Ureter (tissue), 1 donor: ENCODE measurements at regions not wholly inside any gene's neighbourhood (a gene's known extent, or its start where the extent isn't known, plus 50 kb on each side); places are given as distances from the start of the nearest gene placed in this dataset.
"Not testable (repeated sequence)": the region's sequence is repeated elsewhere in the genome, so short reads cannot be mapped to it uniquely, and the experiment has no call there.

ENCODE experiments used
- DNase-seq: peaks from one replicate; pipeline ENCODE4 v3.0.0-alpha.2; 2020; ENCODE audit warnings: low spot score
- donor health status: DM: yes; HTN: yes; CAD: no.

- no peak for DNase-seq
Observed at GRCh38 chr3:125645616-125646015, 50.3 kb upstream of the OSBPL11 start.

GRCh38 chr3:125646581-125646980 lies 51.3 kb upstream of the OSBPL11 start:
- no peak for DNase-seq

DNA sequence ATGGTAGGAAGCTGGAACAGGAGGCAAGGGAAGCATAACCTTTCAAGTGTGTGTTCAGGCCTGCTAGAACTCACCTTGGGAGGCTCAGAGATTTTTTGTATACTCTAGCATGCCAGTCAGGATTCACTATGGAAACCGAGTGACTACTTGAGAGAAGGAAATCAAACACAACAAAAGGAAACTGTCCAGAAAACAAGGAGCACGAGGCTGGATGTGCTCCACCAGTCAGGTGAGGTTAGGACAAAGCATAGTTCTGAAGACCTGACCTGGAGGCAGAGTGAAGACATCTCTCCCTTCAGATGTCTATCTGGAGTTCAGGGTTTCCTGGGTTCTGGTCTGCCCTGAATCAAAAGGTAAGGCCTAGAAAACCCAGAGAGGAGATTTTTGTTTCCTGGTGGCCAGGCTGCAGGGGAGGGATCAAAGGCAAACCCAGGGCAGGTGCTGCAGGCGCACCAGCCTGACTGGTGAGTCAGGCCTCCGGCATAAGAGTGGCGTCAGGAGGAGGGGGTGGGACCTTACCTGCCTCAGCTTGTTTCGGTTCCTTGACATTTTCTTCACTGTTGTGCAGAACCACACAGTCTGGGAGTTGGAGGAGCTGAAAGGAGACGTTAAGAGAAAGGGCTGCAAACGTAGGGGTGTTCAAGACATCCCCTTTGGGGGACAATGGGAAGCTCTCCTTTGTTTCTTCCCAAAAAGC lies 52.2 kb upstream of the OSBPL11 start:
- peak; percentile 86 for DNase-seq

DNA sequence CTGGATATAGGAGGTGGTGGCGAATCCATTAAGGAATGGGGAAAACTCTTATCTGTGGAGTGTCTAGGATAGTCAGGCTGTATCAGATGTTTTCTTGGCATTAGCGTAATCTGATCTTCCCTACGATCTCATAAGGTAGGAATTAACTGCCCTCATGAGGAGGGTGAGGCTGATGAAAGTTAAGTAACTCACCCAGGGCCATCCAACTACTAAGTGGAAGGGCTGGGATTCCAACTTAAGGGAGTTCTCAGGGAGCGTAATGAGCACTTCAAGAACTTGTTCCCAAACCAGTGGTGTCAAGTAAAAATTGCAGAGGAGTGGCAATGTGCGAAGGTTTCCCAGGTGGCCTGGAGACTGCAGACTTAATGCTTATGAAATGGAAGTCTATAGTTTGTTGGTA lies 55.9 kb upstream of the OSBPL11 start:
- no peak for DNase-seq

- DNase-seq = no peak
Observed at GRCh38 chr3:125652349-125652748, 57.1 kb upstream of the OSBPL11 start.

DNA sequence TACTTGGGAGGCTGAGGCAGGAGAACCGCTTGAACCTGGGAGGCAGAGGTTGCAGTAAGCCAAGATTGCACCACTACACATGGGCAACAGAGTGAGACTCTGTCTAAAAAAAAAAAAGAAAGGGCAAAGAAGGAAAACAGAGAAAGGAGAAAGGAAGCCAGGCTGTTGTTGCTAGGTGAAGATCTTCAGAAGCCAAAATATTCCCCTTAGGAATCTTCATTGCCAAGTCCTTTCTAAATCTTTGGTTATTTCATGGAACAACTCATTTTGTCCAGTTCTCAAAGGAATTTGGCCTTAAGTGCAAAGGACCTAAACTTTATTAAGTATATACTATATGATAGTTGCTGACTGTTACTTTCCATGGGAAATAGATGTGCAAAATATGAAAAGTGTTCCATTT lies 59.2 kb upstream of the OSBPL11 start:
- DNase-seq = no peak

DNA sequence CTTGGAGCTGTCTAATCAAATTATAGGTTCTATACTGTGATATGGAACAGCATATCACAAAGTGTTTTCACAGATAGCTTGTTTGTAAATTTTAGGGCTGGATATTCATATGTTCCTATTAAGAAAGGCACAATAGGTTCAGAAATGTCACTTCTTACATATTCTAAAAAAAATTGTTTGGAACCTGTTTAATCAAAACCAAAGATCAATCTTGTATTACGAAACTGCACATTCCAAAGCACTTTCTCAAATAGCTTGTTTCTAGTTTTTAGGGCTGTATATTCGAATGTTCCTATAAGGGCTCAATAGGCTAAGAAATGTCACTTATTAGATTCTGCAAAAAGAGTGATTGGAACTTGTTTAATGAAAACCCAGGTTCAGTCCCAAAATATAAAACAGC lies 67.4 kb upstream of the OSBPL11 start:
- no peak for DNase-seq

DNA sequence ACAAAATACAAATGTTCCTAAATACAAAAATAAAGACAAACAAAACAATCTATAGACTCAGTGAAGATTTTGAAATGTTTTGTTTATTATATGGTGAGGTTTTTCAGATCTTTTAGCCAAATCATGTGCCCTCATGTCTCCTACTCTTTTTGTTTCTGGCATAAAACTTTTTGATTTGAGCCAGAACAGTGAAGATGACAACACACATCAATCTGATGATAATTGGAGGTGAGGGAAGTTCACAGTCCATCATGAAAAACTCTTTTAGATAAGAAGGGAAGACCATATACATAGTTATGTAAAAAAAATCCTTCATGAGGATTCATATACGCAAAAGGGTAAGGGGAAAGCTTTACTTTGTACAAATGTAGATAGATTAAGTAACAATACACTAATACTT lies 75.1 kb upstream of the OSBPL11 start:
- no peak for DNase-seq

- DNase-seq = no peak
Observed at GRCh38 chr3:125670945-125671344, 75.6 kb upstream of the OSBPL11 start.

DNA sequence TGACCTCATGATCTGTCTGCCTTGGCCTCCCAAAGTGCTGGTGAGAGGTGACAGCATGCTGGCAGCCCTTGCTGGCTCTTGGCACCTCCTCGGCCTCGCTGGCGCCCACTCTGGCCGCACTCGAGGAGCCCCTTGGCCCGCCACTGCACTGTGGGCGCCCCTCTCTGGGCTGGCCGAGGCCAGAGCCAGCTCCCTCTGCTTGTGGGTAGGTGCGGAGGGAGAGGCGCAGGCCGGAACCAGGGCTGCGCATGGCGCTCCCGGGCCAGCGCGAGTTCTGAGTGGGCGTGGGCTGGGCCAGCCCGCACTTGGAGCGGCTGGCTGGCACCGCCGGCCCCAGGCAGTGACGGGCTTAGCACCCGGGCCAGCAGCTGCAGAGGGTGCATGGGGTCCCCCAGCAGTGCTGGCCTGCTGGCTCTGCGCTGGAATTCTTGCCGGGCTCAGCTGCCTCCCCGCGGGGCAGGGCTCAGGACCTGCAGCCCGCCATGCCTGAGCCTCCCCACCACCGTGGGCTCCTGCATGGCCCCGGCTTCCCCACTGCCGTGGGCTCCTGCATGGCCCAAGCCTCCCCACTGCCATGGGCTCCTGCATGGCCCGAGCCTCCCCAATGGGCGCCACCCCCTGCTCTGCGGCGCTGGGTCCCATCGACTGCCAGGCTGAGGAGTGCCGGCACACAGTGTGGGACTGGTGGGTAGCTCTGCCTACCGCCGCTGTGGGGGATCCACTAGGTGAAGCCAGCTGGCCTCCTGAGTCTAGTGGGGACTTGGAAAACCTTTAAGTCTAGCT lies 76.4 kb upstream of the OSBPL11 start:
- DNase-seq = no peak

GRCh38 chr3:125675791-125676190 lies 80.5 kb upstream of the OSBPL11 start:
- no peak for DNase-seq

DNA sequence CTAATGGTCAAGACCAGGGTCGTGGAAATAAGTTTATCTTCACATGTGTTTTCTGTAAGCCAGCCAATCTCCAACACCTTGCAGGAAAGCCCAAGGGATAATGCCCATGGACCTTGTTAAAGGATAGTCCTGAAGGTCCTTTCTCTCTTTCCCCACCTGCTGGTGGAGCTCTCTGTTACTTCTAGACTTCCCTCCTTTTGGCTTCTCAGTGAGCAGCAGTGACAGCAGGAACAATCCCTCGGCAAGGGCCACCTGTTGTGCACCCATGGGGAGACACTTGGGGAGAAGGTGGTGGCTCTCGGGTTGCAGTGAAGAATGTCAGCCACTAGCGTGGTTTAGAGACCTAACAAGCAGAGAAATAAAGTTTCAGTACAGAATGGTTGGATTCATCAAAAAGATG lies 84.0 kb upstream of the OSBPL11 start:
- no peak for DNase-seq

DNA sequence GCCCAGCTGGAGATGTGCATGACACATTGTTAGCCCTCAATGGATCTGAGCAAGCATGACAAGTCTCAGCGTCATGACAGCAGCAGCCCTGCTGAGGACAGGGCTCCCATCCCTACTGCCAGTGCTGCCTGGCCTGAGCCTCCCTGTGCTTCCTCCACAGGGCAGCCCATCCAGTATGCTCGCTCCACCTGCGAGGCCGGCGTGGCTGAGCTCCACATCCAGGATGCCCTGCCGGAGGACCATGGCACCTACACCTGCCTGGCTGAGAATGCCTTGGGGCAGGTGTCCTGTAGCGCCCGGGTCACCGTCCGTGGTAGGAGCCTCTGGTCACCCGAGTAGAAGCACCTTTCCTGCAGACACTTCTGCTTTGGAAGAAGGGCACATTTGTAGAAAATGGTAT lies 85.8 kb upstream of the OSBPL11 start:
- no peak for DNase-seq

- not testable (repeated sequence) for DNase-seq
Observed at GRCh38 chr3:125681906-125682305, 86.6 kb upstream of the OSBPL11 start.

DNA sequence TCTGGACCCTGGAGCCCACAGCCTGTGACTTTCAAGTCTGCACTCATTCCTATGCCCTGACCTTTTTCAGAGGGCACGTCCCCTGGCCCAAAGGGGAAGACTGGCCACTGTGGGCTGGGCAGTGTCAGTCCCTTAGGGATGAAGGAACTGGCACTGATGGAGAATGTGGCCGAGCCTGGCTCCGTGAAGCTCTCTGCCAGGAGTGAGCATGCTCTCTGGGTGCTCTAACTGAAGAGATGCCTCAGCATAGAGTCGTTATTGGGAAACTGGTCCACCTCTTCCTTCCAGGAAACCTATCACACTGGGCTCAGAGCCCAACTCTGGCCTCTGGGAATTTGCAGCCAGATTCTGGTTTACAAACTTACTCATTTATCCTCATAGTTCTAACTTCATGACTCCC lies 87.3 kb upstream of the OSBPL11 start:
- peak; percentile 75 for DNase-seq

GRCh38 chr3:125683067-125683829 lies 88.0 kb upstream of the OSBPL11 start:
- peak; percentile 75 for DNase-seq

DNA sequence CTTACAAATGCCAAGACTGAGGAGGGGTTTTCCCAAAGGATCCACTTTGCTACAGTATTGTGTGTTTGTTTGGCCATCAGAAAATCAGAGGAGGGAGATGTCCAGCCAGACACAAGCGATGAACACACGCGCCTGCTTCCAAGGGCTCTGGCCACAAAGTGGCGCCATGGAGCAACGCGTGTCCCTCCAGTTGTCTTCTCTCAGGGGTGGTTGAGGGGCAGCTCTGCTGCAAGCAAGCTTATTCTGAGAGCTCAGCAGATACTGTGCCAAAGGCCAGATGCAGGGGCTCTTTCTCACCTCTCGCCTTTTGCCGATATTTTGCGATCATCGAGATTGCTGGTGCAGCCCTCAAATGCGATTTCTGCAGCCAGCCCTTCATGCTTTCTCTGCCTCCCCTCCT lies 88.9 kb upstream of the OSBPL11 start:
- DNase-seq = no peak

DNA sequence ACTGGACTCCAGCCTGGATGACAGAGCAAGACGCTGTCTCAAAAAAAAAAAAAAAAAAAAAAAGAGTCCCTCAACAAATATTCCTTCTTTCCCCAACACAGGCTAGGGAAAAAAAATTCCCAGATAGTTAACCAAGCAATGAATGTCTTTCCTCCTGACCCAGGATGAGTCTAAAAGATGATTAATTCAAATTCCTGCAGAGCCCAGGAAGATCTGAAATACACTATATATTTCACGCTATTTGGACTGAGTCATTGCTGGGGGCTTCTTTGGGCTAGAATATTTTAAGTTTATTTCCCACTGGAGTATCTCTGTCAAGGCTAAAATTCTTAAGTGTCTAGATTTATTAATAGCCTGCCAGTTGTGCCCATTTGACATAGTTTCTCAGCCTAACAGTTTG lies 90.4 kb upstream of the OSBPL11 start:
- DNase-seq = not testable (repeated sequence)

DNA sequence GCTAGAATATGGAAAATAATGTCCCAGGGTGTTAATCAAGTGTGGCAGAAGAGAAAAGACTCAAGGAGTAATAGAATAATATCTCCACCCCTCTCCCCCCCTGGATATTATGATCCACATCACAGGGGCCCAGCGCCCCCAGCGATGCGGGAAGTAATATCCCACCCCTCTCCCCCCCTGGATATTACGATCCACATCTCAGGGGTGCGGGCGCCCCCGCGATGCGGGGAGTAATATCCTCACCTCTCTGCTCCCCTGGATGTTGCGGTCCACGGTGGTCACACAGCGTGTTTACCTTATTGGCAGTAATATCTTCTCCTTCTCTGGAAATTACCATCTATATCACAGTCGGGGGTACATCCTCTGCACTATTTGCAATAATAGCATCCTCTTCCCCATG lies 97.1 kb upstream of the OSBPL11 start:
- no peak for DNase-seq

DNA sequence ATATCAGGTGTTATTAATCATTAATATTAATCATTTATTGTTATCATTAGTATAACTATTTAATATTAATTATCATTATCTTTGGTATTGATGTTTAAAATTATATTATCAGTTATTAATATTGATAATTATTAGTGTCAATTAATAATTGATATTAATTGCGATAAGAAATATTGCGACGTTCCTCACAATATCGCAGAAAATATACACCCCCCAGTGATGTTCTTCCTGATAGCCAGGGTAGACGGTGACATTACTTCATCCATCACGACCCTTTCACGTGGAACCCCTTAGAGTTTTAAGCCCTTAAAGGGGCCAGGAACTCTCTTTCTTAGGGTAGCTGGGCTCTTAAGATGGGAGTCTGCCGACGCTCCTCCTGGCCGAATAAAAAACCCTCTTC lies 98.6 kb upstream of the OSBPL11 start:
- DNase-seq = no peak

DNA sequence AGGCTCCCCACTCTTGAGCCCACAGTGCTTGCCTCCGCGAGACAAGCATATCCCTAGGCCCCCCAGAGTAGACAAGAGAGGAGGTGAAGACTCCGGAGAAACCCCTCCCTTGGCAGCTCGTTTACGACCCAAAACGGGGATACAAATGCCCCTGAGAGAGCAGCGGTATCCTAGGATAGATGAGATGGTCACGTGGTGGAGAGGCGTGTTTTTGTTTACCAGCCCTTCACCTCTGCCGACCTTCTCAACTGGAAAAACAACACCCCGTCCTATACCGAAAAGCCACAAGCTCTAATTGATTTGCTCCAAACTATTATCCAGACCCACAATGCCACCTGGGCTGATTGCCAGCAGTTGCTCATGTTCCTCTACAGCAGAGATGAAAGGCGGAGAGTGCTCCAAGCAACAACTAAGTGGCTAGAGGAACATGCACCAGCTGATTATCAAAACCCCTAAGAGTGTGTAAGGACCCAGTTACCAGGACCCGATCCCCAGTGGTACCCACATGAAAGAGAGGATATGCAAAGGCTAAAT lies 99.5 kb upstream of the OSBPL11 start:
- no peak for DNase-seq

DNA sequence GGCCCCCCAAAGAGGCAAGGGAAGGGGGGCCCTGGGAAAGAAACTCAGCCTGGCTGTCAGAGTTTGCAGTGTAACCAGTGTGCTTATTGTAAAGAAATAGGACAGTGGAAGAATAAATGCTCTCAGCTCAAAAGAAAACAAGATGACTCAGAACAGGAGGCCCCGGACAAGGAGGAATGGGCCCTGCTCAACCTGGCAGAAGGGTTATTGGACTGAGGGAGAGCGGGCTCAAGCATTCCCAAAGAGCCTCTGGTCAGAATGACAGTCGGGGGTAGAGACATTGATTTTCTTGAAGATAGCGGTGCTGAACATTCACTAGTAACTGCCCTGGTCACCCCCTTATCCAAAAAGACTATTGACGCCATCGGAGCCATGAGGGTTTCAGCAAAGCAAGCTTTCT lies 100.4 kb upstream of the OSBPL11 start:
- no peak for DNase-seq

DNA sequence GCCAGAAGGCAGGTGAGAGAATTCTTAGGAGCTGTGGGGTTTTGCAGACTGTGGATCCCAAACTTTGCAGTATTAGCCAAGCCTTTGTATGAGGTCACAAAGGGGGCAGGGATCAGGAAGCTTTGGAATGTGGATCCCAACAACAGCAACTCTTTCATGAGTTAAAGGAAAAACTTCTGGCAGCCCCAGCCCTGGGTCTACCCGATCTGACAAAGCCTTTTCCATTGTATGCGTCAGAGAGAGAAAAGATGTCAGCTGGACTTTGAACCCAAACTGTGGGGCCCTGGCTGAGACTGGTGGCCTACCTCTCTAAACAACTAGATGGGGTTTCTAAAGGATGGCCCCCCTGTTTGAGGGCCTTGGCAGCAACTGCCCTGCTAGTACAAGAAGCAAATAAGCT lies 101.8 kb upstream of the OSBPL11 start:
- DNase-seq = not testable (repeated sequence)
